HUES6 (cell line): ENCODE measurements at regions not wholly inside any gene's neighbourhood (a gene's known extent, or its start where the extent isn't known, plus 50 kb on each side); places are given as distances from the start of the nearest gene placed in this dataset.
A peak's percentile ranks its signal among the peaks of the same experiment; 100 is the strongest.

Experiments used
- H3K27ac ChIP-seq: 2 replicates; pipeline ENCODE4 v1.7.0; 2013; ENCODE audit warnings: low read depth, mild to moderate bottlenecking, low read length, inconsistent platforms
- H3K27me3 ChIP-seq: 2 replicates; pipeline ENCODE4 v1.6.1; 2013; ENCODE audit warnings: low read length; ENCODE audit not compliant: control insufficient read depth, insufficient read depth
- H3K36me3 ChIP-seq: 2 replicates; pipeline ENCODE4 v1.6.1; 2013; ENCODE audit warnings: low read length; ENCODE audit not compliant: control insufficient read depth, insufficient read depth
- H3K4me1 ChIP-seq: 2 replicates; pipeline ENCODE4 v1.6.1; 2013; ENCODE audit warnings: low read length; ENCODE audit not compliant: control insufficient read depth, insufficient read depth
- H3K4me3 ChIP-seq: 2 replicates; pipeline ENCODE4 v1.5.1; 2013; ENCODE audit warnings: low read depth, low read length
- H3K9ac ChIP-seq: one replicate; pipeline ENCODE4 v1.6.1; 2013; ENCODE audit warnings: mild to moderate bottlenecking, low read length
- H3K9me3 ChIP-seq: 2 replicates; pipeline ENCODE4 v1.6.1; 2013; ENCODE audit warnings: low read depth, low read length; ENCODE audit not compliant: control insufficient read depth, insufficient read depth

GRCh38 chr9:18327121-18327520 is 146.8 kb upstream of the ADAMTSL1 start:
- Histone ChIP-seq H3K27ac (no peak overlapping the region), H3K9ac (no peak overlapping the region)

GRCh38 chr9:18330401-18331309 is 143.3 kb upstream of the ADAMTSL1 start:
- no peak overlapping the region for H3K4me3 ChIP-seq
- no peaks in the 10 kb centered on the region for H3K36me3 ChIP-seq
- no peak overlapping the region for H3K27ac ChIP-seq
- 0 out of 2 replicates have a peak, but pooled peaks cover 2% of the 10 kb centered on the region for H3K4me1 ChIP-seq
- H3K9ac ChIP-seq = no peak overlapping the region
- no peaks in the 10 kb centered on the region for H3K9me3 ChIP-seq
- no peaks in the 10 kb centered on the region for H3K27me3 ChIP-seq

More at GRCh38 chr9:18327121-18327520, 146.8 kb upstream of the ADAMTSL1 start:
- H3K4me1 ChIP-seq = no peaks in the 10 kb centered on the region
- H3K27me3 ChIP-seq = no peaks in the 10 kb centered on the region
- no peak overlapping the region for H3K4me3 ChIP-seq
- H3K36me3 ChIP-seq = no peaks in the 10 kb centered on the region
- H3K9me3 ChIP-seq = peaks cover 6% of the 10 kb centered on the region; the same call in 1 of the 2 replicates

GRCh38 chr9:18331310-18331684 is 142.7 kb upstream of the ADAMTSL1 start:
- H3K9ac ChIP-seq = no peak overlapping the region
- H3K4me1 ChIP-seq = 0 out of 2 replicates have a peak, but pooled peaks cover 2% of the 10 kb centered on the region
- no peaks in the 10 kb centered on the region for H3K9me3 ChIP-seq
- H3K27me3 ChIP-seq = no peaks in the 10 kb centered on the region
- H3K36me3 ChIP-seq = no peaks in the 10 kb centered on the region
- H3K4me3 ChIP-seq = no peak overlapping the region
- no peak overlapping the region for H3K27ac ChIP-seq

- Histone ChIP-seq H3K27me3 (no peaks in the 10 kb centered on the region), H3K4me1 (0 out of 2 replicates have a peak, but pooled peaks cover 2% of the 10 kb centered on the region), H3K27ac (no peak overlapping the region), H3K36me3 (no peaks in the 10 kb centered on the region), H3K9ac (no peak overlapping the region), H3K9me3 (no peaks in the 10 kb centered on the region), H3K4me3 (no peak overlapping the region)
These were observed 142.1 kb upstream of the ADAMTSL1 start for GRCh38 chr9:18331808-18332209.

GRCh38 chr9:18333157-18333556 is 140.8 kb upstream of the ADAMTSL1 start:
- Histone ChIP-seq H3K4me1 (0 out of 2 replicates have a peak, but pooled peaks cover 2% of the 10 kb centered on the region), H3K9me3 (no peaks in the 10 kb centered on the region), H3K36me3 (no peaks in the 10 kb centered on the region), H3K4me3 (no peak overlapping the region), H3K27ac (peak overlapping the region; percentile 82), H3K27me3 (no peaks in the 10 kb centered on the region), H3K9ac (no peak overlapping the region)

- Histone ChIP-seq H3K27me3 (no peaks in the 10 kb centered on the region), H3K9me3 (peaks cover 9% of the 10 kb centered on the region; the same call in 1 of the 2 replicates), H3K4me3 (no peak overlapping the region), H3K27ac (no peak overlapping the region), H3K4me1 (0 out of 2 replicates have a peak, but pooled peaks cover 2% of the 10 kb centered on the region), H3K36me3 (no peaks in the 10 kb centered on the region), H3K9ac (no peak overlapping the region)
These were observed 138.1 kb upstream of the ADAMTSL1 start for GRCh38 chr9:18335825-18336224.

- Histone ChIP-seq H3K4me3 (no peak overlapping the region), H3K27me3 (no peaks in the 10 kb centered on the region), H3K36me3 (no peaks in the 10 kb centered on the region), H3K4me1 (0 out of 2 replicates have a peak, but pooled peaks cover 2% of the 10 kb centered on the region), H3K9me3 (peaks cover 10% of the 10 kb centered on the region; the same call in 1 of the 2 replicates), H3K9ac (no peak overlapping the region), H3K27ac (no peak overlapping the region)
These were observed 135.9 kb upstream of the ADAMTSL1 start for GRCh38 chr9:18338042-18338441.

- Histone ChIP-seq H3K36me3 (no peaks in the 10 kb centered on the region), H3K9me3 (peaks cover 10% of the 10 kb centered on the region; the same call in 1 of the 2 replicates), H3K9ac (no peak overlapping the region), H3K27ac (no peak overlapping the region), H3K27me3 (no peaks in the 10 kb centered on the region), H3K4me3 (no peak overlapping the region), H3K4me1 (no peaks in the 10 kb centered on the region)
These were observed 130.2 kb upstream of the ADAMTSL1 start for GRCh38 chr9:18343784-18344183.

- Histone ChIP-seq H3K4me3 (no peak overlapping the region), H3K9me3 (no peaks in the 10 kb centered on the region), H3K27me3 (no peaks in the 10 kb centered on the region), H3K9ac (no peak overlapping the region), H3K4me1 (no peaks in the 10 kb centered on the region), H3K27ac (no peak overlapping the region), H3K36me3 (no peaks in the 10 kb centered on the region)
These were observed 127.2 kb upstream of the ADAMTSL1 start for GRCh38 chr9:18346745-18347144.

- H3K27ac ChIP-seq = no peak overlapping the region
- no peak overlapping the region for H3K4me3 ChIP-seq
- no peaks in the 10 kb centered on the region for H3K4me1 ChIP-seq
- no peak overlapping the region for H3K9ac ChIP-seq
- H3K27me3 ChIP-seq = no peaks in the 10 kb centered on the region
- H3K36me3 ChIP-seq = no peaks in the 10 kb centered on the region
- H3K9me3 ChIP-seq = no peaks in the 10 kb centered on the region
These were observed 126.4 kb upstream of the ADAMTSL1 start for GRCh38 chr9:18347386-18348082.

- no peaks in the 10 kb centered on the region for H3K36me3 ChIP-seq
- H3K9me3 ChIP-seq = no peaks in the 10 kb centered on the region
- H3K27me3 ChIP-seq = no peaks in the 10 kb centered on the region
- no peak overlapping the region for H3K4me3 ChIP-seq
- H3K4me1 ChIP-seq = no peaks in the 10 kb centered on the region
- H3K27ac ChIP-seq = no peak overlapping the region
- no peak overlapping the region for H3K9ac ChIP-seq
These were observed 125.9 kb upstream of the ADAMTSL1 start for GRCh38 chr9:18348083-18348475.
